ENCODE measurements at regions not wholly inside any gene's neighbourhood (a gene's known extent, or its start where the extent isn't known, plus 50 kb on each side); places are given as distances from the start of the nearest gene placed in this dataset.

GRCh38 chr16:73480381-73480780 lies 432.5 kb upstream of the ZFHX3 start:
- Histone ChIP-seq H3K4me3 (ENCODE audit: low read length) (no peak overlapping the region), H3K9me3 (replicated peaks; ENCODE audit: control insufficient read depth, low read depth, low read length) (no peaks in the 10 kb centered on the region), H3K27ac (ENCODE audit: low read length) (no peak overlapping the region), H3K36me3 (ENCODE audit: control insufficient read depth, insufficient read depth, low read length) (no peaks in the 10 kb centered on the region), H3K27me3 (ENCODE audit: control insufficient read depth, insufficient read depth, low read length) (peaks cover 8% of the 10 kb centered on the region), H3K4me1 (ENCODE audit: control insufficient read depth, insufficient read depth, low read length) (peaks cover 17% of the 10 kb centered on the region)
- WGBS (ENCODE audit: insufficient coverage): 83% methylated on average over 1 of the region's 2 CpGs
- DNase-seq: no peak

- Histone ChIP-seq H3K27ac (ENCODE audit: low read length) (no peak overlapping the region), H3K9me3 (replicated peaks; ENCODE audit: control insufficient read depth, low read depth, low read length) (no peaks in the 10 kb centered on the region), H3K4me1 (ENCODE audit: control insufficient read depth, insufficient read depth, low read length) (no peaks in the 10 kb centered on the region), H3K36me3 (ENCODE audit: control insufficient read depth, insufficient read depth, low read length) (no peaks in the 10 kb centered on the region), H3K27me3 (ENCODE audit: control insufficient read depth, insufficient read depth, low read length) (peaks cover 2% of the 10 kb centered on the region), H3K4me3 (ENCODE audit: low read length) (no peak overlapping the region)
- DNase-seq: peak; percentile 82
- 11% methylated on average over 3 of the region's 3 CpGs for WGBS (ENCODE audit: insufficient coverage)
Observed at GRCh38 chr16:73473713-73474112, 425.8 kb upstream of the ZFHX3 start.

GRCh38 chr16:73464834-73465233 lies 416.9 kb upstream of the ZFHX3 start:
- Histone ChIP-seq H3K9me3 (replicated peaks; ENCODE audit: control insufficient read depth, low read depth, low read length) (no peaks in the 10 kb centered on the region), H3K4me3 (ENCODE audit: low read length) (no peak overlapping the region), H3K36me3 (ENCODE audit: control insufficient read depth, insufficient read depth, low read length) (no peaks in the 10 kb centered on the region), H3K4me1 (ENCODE audit: control insufficient read depth, insufficient read depth, low read length) (no peaks in the 10 kb centered on the region), H3K27me3 (ENCODE audit: control insufficient read depth, insufficient read depth, low read length) (peaks cover 2% of the 10 kb centered on the region), H3K27ac (ENCODE audit: low read length) (no peak overlapping the region)
- no peak for DNase-seq
- 91% methylated on average over 9 of the region's 11 CpGs for WGBS (ENCODE audit: insufficient coverage)

- 97% methylated on average over 3 of the region's 5 CpGs for WGBS (ENCODE audit: insufficient coverage)
Observed at GRCh38 chr16:73459586-73459985, 411.7 kb upstream of the ZFHX3 start.

GRCh38 chr16:73457851-73458250 lies 409.9 kb upstream of the ZFHX3 start:
- Histone ChIP-seq H3K4me1 (ENCODE audit: control insufficient read depth, insufficient read depth, low read length) (no peaks in the 10 kb centered on the region), H3K27me3 (ENCODE audit: control insufficient read depth, insufficient read depth, low read length) (no peaks in the 10 kb centered on the region), H3K9me3 (replicated peaks; ENCODE audit: control insufficient read depth, low read depth, low read length) (no peaks in the 10 kb centered on the region), H3K36me3 (ENCODE audit: control insufficient read depth, insufficient read depth, low read length) (no peaks in the 10 kb centered on the region), H3K4me3 (ENCODE audit: low read length) (no peak overlapping the region), H3K27ac (ENCODE audit: low read length) (no peak overlapping the region)
- 92% methylated on average over 1 of the region's 1 CpG for WGBS (ENCODE audit: insufficient coverage)
- DNase-seq: no peak

More at GRCh38 chr16:73459586-73459985, 411.7 kb upstream of the ZFHX3 start:
- no peaks in the 10 kb centered on the region for H3K9me3 ChIP-seq (replicated peaks; ENCODE audit: control insufficient read depth, low read depth, low read length)
- H3K4me1 ChIP-seq (ENCODE audit: control insufficient read depth, insufficient read depth, low read length): no peaks in the 10 kb centered on the region
- no peaks in the 10 kb centered on the region for H3K36me3 ChIP-seq (ENCODE audit: control insufficient read depth, insufficient read depth, low read length)
- H3K27me3 ChIP-seq (ENCODE audit: control insufficient read depth, insufficient read depth, low read length): no peaks in the 10 kb centered on the region
- no peak overlapping the region for H3K27ac ChIP-seq (ENCODE audit: low read length)
- H3K4me3 ChIP-seq (ENCODE audit: low read length): no peak overlapping the region
- DNase-seq: no peak

GRCh38 chr16:73448970-73449369 lies 401.0 kb upstream of the ZFHX3 start:
- Histone ChIP-seq H3K27me3 (ENCODE audit: control insufficient read depth, insufficient read depth, low read length) (no peaks in the 10 kb centered on the region), H3K4me3 (ENCODE audit: low read length) (no peak overlapping the region), H3K9me3 (replicated peaks; ENCODE audit: control insufficient read depth, low read depth, low read length) (peaks cover 10% of the 10 kb centered on the region), H3K27ac (ENCODE audit: low read length) (no peak overlapping the region), H3K36me3 (ENCODE audit: control insufficient read depth, insufficient read depth, low read length) (no peaks in the 10 kb centered on the region), H3K4me1 (ENCODE audit: control insufficient read depth, insufficient read depth, low read length) (no peaks in the 10 kb centered on the region)
- no CpG with 5 or more reads among the region's 3 CpGs for WGBS (ENCODE audit: insufficient coverage)
- no peak for DNase-seq

GRCh38 chr16:73447846-73448245 lies 399.9 kb upstream of the ZFHX3 start:
- Histone ChIP-seq H3K4me3 (ENCODE audit: low read length) (no peak overlapping the region), H3K27me3 (ENCODE audit: control insufficient read depth, insufficient read depth, low read length) (no peaks in the 10 kb centered on the region), H3K4me1 (ENCODE audit: control insufficient read depth, insufficient read depth, low read length) (no peaks in the 10 kb centered on the region), H3K9me3 (replicated peaks; ENCODE audit: control insufficient read depth, low read depth, low read length) (peaks cover 10% of the 10 kb centered on the region), H3K36me3 (ENCODE audit: control insufficient read depth, insufficient read depth, low read length) (no peaks in the 10 kb centered on the region), H3K27ac (ENCODE audit: low read length) (no peak overlapping the region)
- no peak for DNase-seq
- WGBS (ENCODE audit: insufficient coverage): no CpG with 5 or more reads among the region's 2 CpGs

- no peaks in the 10 kb centered on the region for H3K27me3 ChIP-seq (ENCODE audit: control insufficient read depth, insufficient read depth, low read length)
Observed at GRCh38 chr16:73434621-73435020, 386.7 kb upstream of the ZFHX3 start.

GRCh38 chr16:73433731-73434307 lies 385.9 kb upstream of the ZFHX3 start:
- no peak for DNase-seq
- Histone ChIP-seq H3K4me1 (ENCODE audit: control insufficient read depth, insufficient read depth, low read length) (peaks cover 11% of the 10 kb centered on the region), H3K27me3 (ENCODE audit: control insufficient read depth, insufficient read depth, low read length) (no peaks in the 10 kb centered on the region), H3K4me3 (ENCODE audit: low read length) (no peak overlapping the region), H3K9me3 (replicated peaks; ENCODE audit: control insufficient read depth, low read depth, low read length) (no peaks in the 10 kb centered on the region), H3K27ac (ENCODE audit: low read length) (no peak overlapping the region), H3K36me3 (ENCODE audit: control insufficient read depth, insufficient read depth, low read length) (no peaks in the 10 kb centered on the region)
- 61% methylated on average over 9 of the region's 16 CpGs for WGBS (ENCODE audit: insufficient coverage)

More at GRCh38 chr16:73434621-73435020, 386.7 kb upstream of the ZFHX3 start:
- H3K4me3 ChIP-seq (ENCODE audit: low read length): no peak overlapping the region
- WGBS (ENCODE audit: insufficient coverage): 96% methylated on average over 3 of the region's 5 CpGs
- no peaks in the 10 kb centered on the region for H3K9me3 ChIP-seq (replicated peaks; ENCODE audit: control insufficient read depth, low read depth, low read length)
- H3K27ac ChIP-seq (ENCODE audit: low read length): no peak overlapping the region
- no peak for DNase-seq
- H3K36me3 ChIP-seq (ENCODE audit: control insufficient read depth, insufficient read depth, low read length): no peaks in the 10 kb centered on the region
- peaks cover 11% of the 10 kb centered on the region for H3K4me1 ChIP-seq (ENCODE audit: control insufficient read depth, insufficient read depth, low read length)

GRCh38 chr16:73432850-73433730 lies 385.2 kb upstream of the ZFHX3 start:
- H3K27ac ChIP-seq (ENCODE audit: low read length): no peak overlapping the region
- 58% methylated on average over 9 of the region's 13 CpGs for WGBS (ENCODE audit: insufficient coverage)
- H3K4me1 ChIP-seq (ENCODE audit: control insufficient read depth, insufficient read depth, low read length): peaks cover 11% of the 10 kb centered on the region
- no peak overlapping the region for H3K4me3 ChIP-seq (ENCODE audit: low read length)
- H3K36me3 ChIP-seq (ENCODE audit: control insufficient read depth, insufficient read depth, low read length): no peaks in the 10 kb centered on the region
- no peaks in the 10 kb centered on the region for H3K27me3 ChIP-seq (ENCODE audit: control insufficient read depth, insufficient read depth, low read length)
- H3K9me3 ChIP-seq (replicated peaks; ENCODE audit: control insufficient read depth, low read depth, low read length): no peaks in the 10 kb centered on the region
- no peak for DNase-seq
